ENCODE measurements at regions not wholly inside any gene's neighbourhood (a gene's known extent, or its start where the extent isn't known, plus 50 kb on each side); places are given as distances from the start of the nearest gene placed in this dataset.

DNA sequence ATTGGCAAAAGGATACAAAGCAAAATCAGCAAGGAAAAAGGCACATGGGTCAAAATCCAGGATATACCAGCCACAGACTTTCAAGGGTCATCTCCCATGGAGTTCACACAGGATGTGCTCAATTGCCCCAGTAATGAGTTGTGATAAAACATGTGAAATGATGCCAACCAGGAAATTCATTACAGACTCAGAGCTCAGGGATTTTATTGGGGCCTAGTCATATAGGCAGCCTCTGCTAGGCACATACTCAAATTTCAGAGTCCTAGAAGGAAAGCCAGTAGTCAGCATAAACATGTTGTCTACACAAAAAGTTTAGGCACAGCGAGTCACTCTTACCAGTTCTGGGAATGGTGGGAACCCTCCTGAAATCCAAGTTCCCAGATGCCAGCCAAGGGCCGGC is 64.4 kb upstream of the OSBPL8 start:
- TF ChIP-seq JUND (IDR thresholded peaks at IDR 0.05) (no peak), POLR2A (IDR thresholded peaks at IDR 0.05; ENCODE audit: borderline replicate concordance, extremely low read depth, insufficient read depth, insufficient read length) (no peak), SP1 (IDR thresholded peaks at IDR 0.05; ENCODE audit: low read depth) (no peak), TCF7L2 (IDR thresholded peaks at IDR 0.05; ENCODE audit: borderline replicate concordance, extremely low read depth, insufficient read depth, insufficient read length) (no peak), SIN3A (IDR thresholded peaks at IDR 0.05; ENCODE audit: low read depth) (no peak), EGR1 (IDR thresholded peaks at IDR 0.05; ENCODE audit: low read depth) (no peak), EZH2 (IDR thresholded peaks at IDR 0.05) (no peak), RAD21 (IDR thresholded peaks at IDR 0.05; ENCODE audit: low read depth) (no peak), POLR2AphosphoS5 (IDR thresholded peaks at IDR 0.05; ENCODE audit: low read depth, low read length) (no peak), ZFX (IDR thresholded peaks at IDR 0.05) (no peak), YY1 (IDR thresholded peaks at IDR 0.05; ENCODE audit: extremely low read depth, insufficient replicate concordance, low read depth, low read length) (no peak)
- TF ChIP-seq, protein P1, sequence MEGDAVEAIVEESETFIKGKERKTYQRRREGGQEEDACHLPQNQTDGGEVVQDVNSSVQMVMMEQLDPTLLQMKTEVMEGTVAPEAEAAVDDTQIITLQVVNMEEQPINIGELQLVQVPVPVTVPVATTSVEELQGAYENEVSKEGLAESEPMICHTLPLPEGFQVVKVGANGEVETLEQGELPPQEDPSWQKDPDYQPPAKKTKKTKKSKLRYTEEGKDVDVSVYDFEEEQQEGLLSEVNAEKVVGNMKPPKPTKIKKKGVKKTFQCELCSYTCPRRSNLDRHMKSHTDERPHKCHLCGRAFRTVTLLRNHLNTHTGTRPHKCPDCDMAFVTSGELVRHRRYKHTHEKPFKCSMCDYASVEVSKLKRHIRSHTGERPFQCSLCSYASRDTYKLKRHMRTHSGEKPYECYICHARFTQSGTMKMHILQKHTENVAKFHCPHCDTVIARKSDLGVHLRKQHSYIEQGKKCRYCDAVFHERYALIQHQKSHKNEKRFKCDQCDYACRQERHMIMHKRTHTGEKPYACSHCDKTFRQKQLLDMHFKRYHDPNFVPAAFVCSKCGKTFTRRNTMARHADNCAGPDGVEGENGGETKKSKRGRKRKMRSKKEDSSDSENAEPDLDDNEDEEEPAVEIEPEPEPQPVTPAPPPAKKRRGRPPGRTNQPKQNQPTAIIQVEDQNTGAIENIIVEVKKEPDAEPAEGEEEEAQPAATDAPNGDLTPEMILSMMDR (IDR thresholded peaks at IDR 0.05 in 2 of 3, conservative IDR thresholded peaks at IDR 0.05 in 1 of 3; ENCODE audit: borderline replicate concordance in 1 of 3, insufficient read depth in 1 of 3, low read depth in 2 of 3, low read length in 2 of 3) = no peak
- TF ChIP-seq, protein P2, sequence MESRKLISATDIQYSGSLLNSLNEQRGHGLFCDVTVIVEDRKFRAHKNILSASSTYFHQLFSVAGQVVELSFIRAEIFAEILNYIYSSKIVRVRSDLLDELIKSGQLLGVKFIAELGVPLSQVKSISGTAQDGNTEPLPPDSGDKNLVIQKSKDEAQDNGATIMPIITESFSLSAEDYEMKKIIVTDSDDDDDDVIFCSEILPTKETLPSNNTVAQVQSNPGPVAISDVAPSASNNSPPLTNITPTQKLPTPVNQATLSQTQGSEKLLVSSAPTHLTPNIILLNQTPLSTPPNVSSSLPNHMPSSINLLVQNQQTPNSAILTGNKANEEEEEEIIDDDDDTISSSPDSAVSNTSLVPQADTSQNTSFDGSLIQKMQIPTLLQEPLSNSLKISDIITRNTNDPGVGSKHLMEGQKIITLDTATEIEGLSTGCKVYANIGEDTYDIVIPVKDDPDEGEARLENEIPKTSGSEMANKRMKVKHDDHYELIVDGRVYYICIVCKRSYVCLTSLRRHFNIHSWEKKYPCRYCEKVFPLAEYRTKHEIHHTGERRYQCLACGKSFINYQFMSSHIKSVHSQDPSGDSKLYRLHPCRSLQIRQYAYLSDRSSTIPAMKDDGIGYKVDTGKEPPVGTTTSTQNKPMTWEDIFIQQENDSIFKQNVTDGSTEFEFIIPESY (IDR thresholded peaks at IDR 0.05; ENCODE audit: extremely low read depth, insufficient replicate concordance, low read length) = no peak
- TF ChIP-seq, protein P3, sequence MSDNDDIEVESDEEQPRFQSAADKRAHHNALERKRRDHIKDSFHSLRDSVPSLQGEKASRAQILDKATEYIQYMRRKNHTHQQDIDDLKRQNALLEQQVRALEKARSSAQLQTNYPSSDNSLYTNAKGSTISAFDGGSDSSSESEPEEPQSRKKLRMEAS (IDR thresholded peaks at IDR 0.05) = no peak
- TF ChIP-seq, protein P4, sequence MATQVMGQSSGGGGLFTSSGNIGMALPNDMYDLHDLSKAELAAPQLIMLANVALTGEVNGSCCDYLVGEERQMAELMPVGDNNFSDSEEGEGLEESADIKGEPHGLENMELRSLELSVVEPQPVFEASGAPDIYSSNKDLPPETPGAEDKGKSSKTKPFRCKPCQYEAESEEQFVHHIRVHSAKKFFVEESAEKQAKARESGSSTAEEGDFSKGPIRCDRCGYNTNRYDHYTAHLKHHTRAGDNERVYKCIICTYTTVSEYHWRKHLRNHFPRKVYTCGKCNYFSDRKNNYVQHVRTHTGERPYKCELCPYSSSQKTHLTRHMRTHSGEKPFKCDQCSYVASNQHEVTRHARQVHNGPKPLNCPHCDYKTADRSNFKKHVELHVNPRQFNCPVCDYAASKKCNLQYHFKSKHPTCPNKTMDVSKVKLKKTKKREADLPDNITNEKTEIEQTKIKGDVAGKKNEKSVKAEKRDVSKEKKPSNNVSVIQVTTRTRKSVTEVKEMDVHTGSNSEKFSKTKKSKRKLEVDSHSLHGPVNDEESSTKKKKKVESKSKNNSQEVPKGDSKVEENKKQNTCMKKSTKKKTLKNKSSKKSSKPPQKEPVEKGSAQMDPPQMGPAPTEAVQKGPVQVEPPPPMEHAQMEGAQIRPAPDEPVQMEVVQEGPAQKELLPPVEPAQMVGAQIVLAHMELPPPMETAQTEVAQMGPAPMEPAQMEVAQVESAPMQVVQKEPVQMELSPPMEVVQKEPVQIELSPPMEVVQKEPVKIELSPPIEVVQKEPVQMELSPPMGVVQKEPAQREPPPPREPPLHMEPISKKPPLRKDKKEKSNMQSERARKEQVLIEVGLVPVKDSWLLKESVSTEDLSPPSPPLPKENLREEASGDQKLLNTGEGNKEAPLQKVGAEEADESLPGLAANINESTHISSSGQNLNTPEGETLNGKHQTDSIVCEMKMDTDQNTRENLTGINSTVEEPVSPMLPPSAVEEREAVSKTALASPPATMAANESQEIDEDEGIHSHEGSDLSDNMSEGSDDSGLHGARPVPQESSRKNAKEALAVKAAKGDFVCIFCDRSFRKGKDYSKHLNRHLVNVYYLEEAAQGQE (IDR thresholded peaks at IDR 0.05; ENCODE audit: low read depth) = no peak
- Histone ChIP-seq H3K9me3 (ENCODE audit: control insufficient read depth in 1 of 2, insufficient read depth in 1 of 2, low read depth in 1 of 2, low read length in 2 of 2) (no peaks in the 10 kb centered on the region), H3K9me2 (ENCODE audit: insufficient read depth) (no peaks in the 10 kb centered on the region), H2AFZ (ENCODE audit: low read depth, low read length, poor library complexity, severe bottlenecking) (no peak overlapping the region), H3K4me2 (ENCODE audit: low read length) (no peak overlapping the region), H4K20me1 (ENCODE audit: insufficient read depth) (no peaks in the 10 kb centered on the region), H3K36me3 (ENCODE audit: control insufficient read depth in 1 of 2, insufficient read depth in 2 of 2, low read length in 2 of 2) (no peaks in the 10 kb centered on the region), H3K79me2 (ENCODE audit: insufficient read depth, low read length) (no peaks in the 10 kb centered on the region), H3K4me3 (replicated peaks in 1 of 2; ENCODE audit: low read depth in 1 of 2, low read length in 2 of 2) (no peak overlapping the region), H3K27ac (ENCODE audit: low read depth, low read length) (no peak overlapping the region), H3K4me1 (ENCODE audit: control insufficient read depth in 1 of 2, insufficient read depth in 2 of 2, low read length in 2 of 2) (peaks cover 2 to 8% of the 10 kb centered on the region in 2 experiments; a peak in 2 of 4 replicates), H3K27me3 (ENCODE audit: insufficient read depth, low read length) (no peaks in the 10 kb centered on the region), H3K9ac (ENCODE audit: low read length) (no peak overlapping the region)
- ATAC-seq = no peak
- POLR2A ChIA-PET = no interaction called here
- RAD21 ChIA-PET (ENCODE audit: low non-redundant PET in 1 of 2, low total read pairs in 2 of 2, uncharacterized antibody in 2 of 2, unreplicated experiment in 2 of 2) = no interaction called here
- CTCF ChIA-PET = interaction anchor here (3.5 kb wide), 1 partner anchor 388 kb away, joined by 50 read pairs; no protein-coding TSS in a partner anchor
- intact Hi-C loops (cut with micrococcal nuclease) = loop anchor here (5.0 kb wide), 1 partner anchor 1063 kb away; no protein-coding TSS in a partner anchor
- DNase-seq (ENCODE audit: low read depth, low spot score) = peak; percentile 8
- no TSS peak for BruUV-seq (replicated peaks)

Data from HCT116 (cell line).